GM12878 (cell line): ENCODE measurements at regions not wholly inside any gene's neighbourhood (a gene's known extent, or its start where the extent isn't known, plus 50 kb on each side); places are given as distances from the start of the nearest gene placed in this dataset.

Source experiments
- ATAC-seq: fragments of 200-7000 bp; cut with Tn5 transposase; 3 replicates; pipeline ENCODE4 v1.9.1; 2020; ENCODE audit warnings: mild to moderate bottlenecking, moderate library complexity
- BruUV-seq: library from RNA; stranded (reverse); fragments of 400-500 nt; replicated peaks from 2 replicates; lab custom pipeline; 2021; lab: Mats Ljungman, UMichigan
- CTCF ChIA-PET: fragments of 300-600 bp; sonication (Branson Sonifier 250); formaldehyde crosslinking; extraction: SDS; loops from one replicate; lab custom pipeline; 2021; ENCODE audit warnings: inconsistent platforms; lab: Yijun Ruan, JAX
- POLR2A ChIA-PET: fragments of 350-600 bp; formaldehyde crosslinking; extraction: SDS; loops from one replicate; lab custom pipeline; 2021; ENCODE audit warnings: inconsistent platforms; lab: Charles Lee
- RAD21 ChIA-PET: fragments of 300-600 bp; sonication (Branson Sonifier 250); formaldehyde crosslinking; loops from one replicate; lab custom pipeline; 2023; ENCODE audit warnings: antibody characterized with exemption; ENCODE audit not compliant: unreplicated experiment; lab: Charles Lee
- SMC1A ChIA-PET: fragments of 300-600 bp; sonication (Branson Sonifier 250); formaldehyde crosslinking; loops from one replicate; lab custom pipeline; 2023; ENCODE audit not compliant: unreplicated experiment, uncharacterized antibody; lab: Charles Lee
- DNase-seq: peaks from one replicate; pipeline ENCODE4 v3.0.0-alpha.2; 2011; ENCODE audit warnings: low read depth, low spot score
- FAIRE-seq: peaks from 3 replicates; lab custom pipeline; 2011; peaks lifted over from hg19 to GRCh38; lab: Jason Lieb, UNC
- H2AFZ ChIP-seq: 2 replicates; pipeline ENCODE4 v1.6.0; 2011; ENCODE audit warnings: low read depth, low read length, control low read depth; ENCODE audit not compliant: control insufficient read depth
- H3K27ac ChIP-seq: 2 replicates; pipeline ENCODE4 v1.5.1; 2011; ENCODE audit warnings: control low read depth; ENCODE audit not compliant: control insufficient read depth, insufficient read depth
- H3K27me3 ChIP-seq, 2 experiments: replicated peaks in 1 of 2; 2 replicates each; pipeline versions ENCODE4 v1.6.0 to v1.6.1; 2011; ENCODE audit warnings: low read length in 1 of 2; ENCODE audit not compliant: control insufficient read depth in 2 of 2, insufficient read depth in 2 of 2
- H3K36me3 ChIP-seq, 2 experiments: 2 replicates each; pipeline ENCODE4 v1.5.1; 2011; ENCODE audit warnings: low read length in 1 of 2; ENCODE audit not compliant: control insufficient read depth in 2 of 2, insufficient read depth in 2 of 2
- H3K4me1 ChIP-seq: 2 replicates; pipeline ENCODE4 v1.6.1; 2011; ENCODE audit warnings: mild to moderate bottlenecking, low read length, moderate library complexity, mixed read lengths; ENCODE audit not compliant: control insufficient read depth, insufficient read depth
- H3K4me2 ChIP-seq: 2 replicates; pipeline ENCODE4 v1.6.0; 2011; ENCODE audit warnings: control low read depth; ENCODE audit not compliant: control insufficient read depth, insufficient read depth
- H3K4me3 ChIP-seq: fragments of 200-600 bp; sonication (generic); 2 replicates; pipeline ENCODE4 v1.5.1; 2016
- H3K79me2 ChIP-seq: 2 replicates; pipeline ENCODE4 v1.6.0; 2011; ENCODE audit warnings: low read length; ENCODE audit not compliant: control insufficient read depth, insufficient read depth
- H3K9ac ChIP-seq: 2 replicates; pipeline ENCODE4 v1.8.0; 2011; ENCODE audit warnings: low read length, control low read depth, mixed read lengths; ENCODE audit not compliant: control insufficient read depth, insufficient read depth
- H3K9me3 ChIP-seq: replicated peaks from 3 replicates; pipeline ENCODE4 v1.5.1; 2011; ENCODE audit warnings: mild to moderate bottlenecking, low read length; ENCODE audit not compliant: control insufficient read depth, insufficient read depth
- H4K20me1 ChIP-seq: 2 replicates; pipeline ENCODE4 v1.6.0; 2011; ENCODE audit not compliant: control insufficient read depth, insufficient read depth
- CUX1 ChIP-seq: IDR thresholded peaks from 2 replicates; pipeline ENCODE4 v1.6.1; 2012; ENCODE audit warnings: improper control_type of control experiment, low read depth, low read length; ENCODE audit not compliant: insufficient replicate concordance
- E2F8 ChIP-seq: fragments of 450-650 bp; IDR thresholded peaks from 2 replicates; pipeline ENCODE4 v1.6.1; 2018; ENCODE audit warnings: mild to moderate bottlenecking, low read depth, moderate library complexity; ENCODE audit not compliant: partially characterized antibody
- HSF1 ChIP-seq: fragments of 150-350 bp; IDR thresholded peaks from 2 replicates; pipeline ENCODE4 v1.6.1; 2014; ENCODE audit warnings: mild to moderate bottlenecking, low read depth, low read length
- JUND ChIP-seq: IDR thresholded peaks from 2 replicates; pipeline ENCODE4 v1.6.1; 2012; ENCODE audit warnings: low read depth, mild to moderate bottlenecking, low read length, improper control_type of control experiment, moderate library complexity
- NFYA ChIP-seq: IDR thresholded peaks from 2 replicates; pipeline ENCODE4 v1.6.1; 2011; ENCODE audit warnings: low read depth, mild to moderate bottlenecking, low read length, improper control_type of control experiment, borderline replicate concordance
- RAD21 ChIP-seq: IDR thresholded peaks from 2 replicates; pipeline ENCODE4 v1.6.1; 2011; ENCODE audit warnings: mild to moderate bottlenecking, low read depth, low read length, moderate library complexity; ENCODE audit not compliant: insufficient read depth
- RFX5 ChIP-seq: IDR thresholded peaks from 2 replicates; pipeline ENCODE4 v1.6.1; 2011; ENCODE audit warnings: low read depth, low read length, improper control_type of control experiment
- RUNX3 ChIP-seq: IDR thresholded peaks from 2 replicates; pipeline ENCODE4 v1.6.1; 2012; ENCODE audit warnings: low read length, inconsistent platforms
- SREBF2 ChIP-seq: IDR thresholded peaks from 2 replicates; pipeline ENCODE4 v1.6.1; 2012; ENCODE audit warnings: mild to moderate bottlenecking, low read length
- ZNF274 ChIP-seq: IDR thresholded peaks from one replicate; pipeline ENCODE4 v1.8.0; 2011; ENCODE audit not compliant: insufficient read length, insufficient read depth
- WGBS: methylation state at CpG from one replicate; pipeline ENCODE4 v1.1.6; 2016; ENCODE audit warnings: low lambda C conversion rate; ENCODE audit not compliant: insufficient replicate concordance, insufficient coverage; ENCODE audit errors: missing lambda C conversion rate; 5-methylcytosine and 5-hydroxymethylcytosine counted together
- in situ Hi-C: fragments of 300-500 bp; cut with MboI; formaldehyde crosslinking; loops from 9 replicates; pipeline ENCODE4 v1.14.3; 2018; ENCODE audit warnings: mixed read lengths
- intact Hi-C: fragments of 100-400 bp; cut with micrococcal nuclease; formaldehyde crosslinking; loops from one replicate; pipeline ENCODE4 v1.14.2; 2022; ENCODE audit not compliant: unreplicated experiment

GRCh38 chr12:89082370-89082753 lies 269.9 kb downstream of the DUSP6 start:
- POLR2A ChIA-PET = no interaction called here
- H3K4me3 ChIP-seq = no peak overlapping the region
- no peak overlapping the region for H2AFZ ChIP-seq
- no peak for TF ChIP-seq NFYA
- TF ChIP-seq E2F8 = no peak
- TF ChIP-seq RFX5 = no peak
- TF ChIP-seq ZNF274 = no peak
- TF ChIP-seq RUNX3 = no peak
- no peak for TF ChIP-seq RAD21
- TF ChIP-seq CUX1 = no peak
- no peak for TF ChIP-seq SREBF2
- TF ChIP-seq HSF1 = no peak
- TF ChIP-seq JUND = no peak
- SMC1A ChIA-PET = no interaction called here
- H3K36me3 ChIP-seq = no peaks in the 10 kb centered on the region
- H4K20me1 ChIP-seq = no peaks in the 10 kb centered on the region
- no peak for ATAC-seq
- no peaks in the 10 kb centered on the region for H3K9me3 ChIP-seq
- BruUV-seq = no TSS peak
- RAD21 ChIA-PET = no interaction called here
- no peak for DNase-seq
- H3K4me1 ChIP-seq = no peaks in the 10 kb centered on the region
- H3K27ac ChIP-seq = no peak overlapping the region
- intact Hi-C loops = no loop called here
- in situ Hi-C loops = no loop called here
- no peak for FAIRE-seq
- no peaks in the 10 kb centered on the region for H3K27me3 ChIP-seq
- no peak overlapping the region for H3K9ac ChIP-seq
- CTCF ChIA-PET = no interaction called here
- WGBS = 7% methylated on average over 1 of the region's 1 CpG
- H3K79me2 ChIP-seq = no peaks in the 10 kb centered on the region
- no peak overlapping the region for H3K4me2 ChIP-seq
